ENCODE measurements at regions not wholly inside any gene's neighbourhood (a gene's known extent, or its start where the extent isn't known, plus 50 kb on each side); places are given as distances from the start of the nearest gene placed in this dataset.

- TF ChIP-seq CTCF (IDR thresholded peaks at IDR 0.05) (no peak), POLR2AphosphoS5 (IDR thresholded peaks at IDR 0.05) (no peak), POLR2A (IDR thresholded peaks at IDR 0.05) (no peak)
Measured at GRCh38 chr5:51201708-51202107, 181.5 kb upstream of the ISL1 start.
